GM23338 (cell line): ENCODE measurements at regions not wholly inside any gene's neighbourhood (a gene's known extent, or its start where the extent isn't known, plus 50 kb on each side); places are given as distances from the start of the nearest gene placed in this dataset.

ENCODE experiments used
- CREB1 ChIP-seq: fragments of 250-450 bp; sonication (Bioruptor Pico); IDR thresholded peaks from 2 replicates; pipeline ENCODE4 v1.5.0; 2020; ENCODE audit warnings: low read depth, mild to moderate bottlenecking, moderate library complexity
- EZH2 ChIP-seq: fragments of 200-600 bp; sonication (generic); IDR thresholded peaks from one replicate; pipeline ENCODE4 v1.8.0; 2017; ENCODE audit warnings: antibody characterized with exemption, mild to moderate bottlenecking, low read depth; ENCODE audit not compliant: unreplicated experiment
- EZH2phosphoT487 ChIP-seq: fragments of 200-600 bp; sonication (generic); IDR thresholded peaks from one replicate; pipeline ENCODE4 v1.8.1; 2018; ENCODE audit warnings: antibody characterized with exemption; ENCODE audit not compliant: unreplicated experiment
- JUNB ChIP-seq: IDR thresholded peaks from one replicate; pipeline ENCODE4 v1.6.1; 2016; ENCODE audit warnings: antibody characterized with exemption; ENCODE audit not compliant: unreplicated experiment
- POLR2AphosphoS5 ChIP-seq: IDR thresholded peaks from 2 replicates; pipeline ENCODE4 v1.6.1; 2016; ENCODE audit warnings: antibody characterized with exemption, low read depth
- STAT1 ChIP-seq: IDR thresholded peaks from one replicate; pipeline ENCODE4 v1.6.1; 2016; ENCODE audit warnings: antibody characterized with exemption; ENCODE audit not compliant: unreplicated experiment
- ZNF331 ChIP-seq: fragments of 250-450 bp; sonication (Bioruptor Pico); IDR thresholded peaks from 2 replicates; pipeline ENCODE4 v1.5.0; 2020; ENCODE audit warnings: low read depth, mild to moderate bottlenecking, moderate library complexity
- TF ChIP-seq, protein P1 (sequence below), 2 experiments: fragments of 200-600 bp in 1 of 2; sonication (generic) in 1 of 2; conservative IDR thresholded peaks; 2 replicates each; pipeline versions ENCODE4 v1.5.1 to v1.6.1; 2016 to 2017; ENCODE audit warnings: antibody characterized with exemption in 2 of 2, low read depth in 2 of 2, mild to moderate bottlenecking in 2 of 2, moderate library complexity in 1 of 2
- TF ChIP-seq, protein P2 (sequence below): IDR thresholded peaks from one replicate; pipeline ENCODE4 v1.6.1; 2018; ENCODE audit warnings: antibody characterized with exemption; ENCODE audit not compliant: unreplicated experiment

DNA sequence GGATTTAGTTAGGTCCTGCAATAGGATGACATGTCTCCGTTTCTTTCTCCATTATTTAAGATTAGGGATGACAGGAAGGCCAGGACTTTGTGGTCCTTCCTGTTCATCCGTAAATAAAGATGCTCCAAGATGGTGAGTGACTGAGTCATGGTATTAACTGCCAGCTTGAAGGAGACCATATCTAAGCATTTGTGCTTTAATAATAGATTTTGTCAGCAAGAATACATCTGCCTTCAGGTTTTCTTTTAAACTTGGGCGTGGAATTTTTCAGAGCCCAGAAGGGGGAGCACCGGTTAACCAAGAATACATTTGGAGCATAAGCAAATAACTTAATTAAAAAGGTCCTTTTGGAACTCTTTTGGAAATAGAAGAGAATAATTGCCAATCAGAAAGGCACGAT, 68.2 kb downstream of the ARHGAP35 start:
- TF ChIP-seq, protein P1, sequence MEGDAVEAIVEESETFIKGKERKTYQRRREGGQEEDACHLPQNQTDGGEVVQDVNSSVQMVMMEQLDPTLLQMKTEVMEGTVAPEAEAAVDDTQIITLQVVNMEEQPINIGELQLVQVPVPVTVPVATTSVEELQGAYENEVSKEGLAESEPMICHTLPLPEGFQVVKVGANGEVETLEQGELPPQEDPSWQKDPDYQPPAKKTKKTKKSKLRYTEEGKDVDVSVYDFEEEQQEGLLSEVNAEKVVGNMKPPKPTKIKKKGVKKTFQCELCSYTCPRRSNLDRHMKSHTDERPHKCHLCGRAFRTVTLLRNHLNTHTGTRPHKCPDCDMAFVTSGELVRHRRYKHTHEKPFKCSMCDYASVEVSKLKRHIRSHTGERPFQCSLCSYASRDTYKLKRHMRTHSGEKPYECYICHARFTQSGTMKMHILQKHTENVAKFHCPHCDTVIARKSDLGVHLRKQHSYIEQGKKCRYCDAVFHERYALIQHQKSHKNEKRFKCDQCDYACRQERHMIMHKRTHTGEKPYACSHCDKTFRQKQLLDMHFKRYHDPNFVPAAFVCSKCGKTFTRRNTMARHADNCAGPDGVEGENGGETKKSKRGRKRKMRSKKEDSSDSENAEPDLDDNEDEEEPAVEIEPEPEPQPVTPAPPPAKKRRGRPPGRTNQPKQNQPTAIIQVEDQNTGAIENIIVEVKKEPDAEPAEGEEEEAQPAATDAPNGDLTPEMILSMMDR (conservative IDR thresholded peaks at IDR 0.05; ENCODE audit: low read depth in 2 of 2): peak; percentile 35 to 52; a peak in 3 of 4 replicates
- no peak for TF ChIP-seq CREB1 (CRISPR knock-in tag)
- no peak for TF ChIP-seq ZNF331
- TF ChIP-seq EZH2: no peak
- TF ChIP-seq EZH2phosphoT487: no peak
- TF ChIP-seq POLR2AphosphoS5: no peak
- TF ChIP-seq STAT1: no peak
- TF ChIP-seq, protein P2, sequence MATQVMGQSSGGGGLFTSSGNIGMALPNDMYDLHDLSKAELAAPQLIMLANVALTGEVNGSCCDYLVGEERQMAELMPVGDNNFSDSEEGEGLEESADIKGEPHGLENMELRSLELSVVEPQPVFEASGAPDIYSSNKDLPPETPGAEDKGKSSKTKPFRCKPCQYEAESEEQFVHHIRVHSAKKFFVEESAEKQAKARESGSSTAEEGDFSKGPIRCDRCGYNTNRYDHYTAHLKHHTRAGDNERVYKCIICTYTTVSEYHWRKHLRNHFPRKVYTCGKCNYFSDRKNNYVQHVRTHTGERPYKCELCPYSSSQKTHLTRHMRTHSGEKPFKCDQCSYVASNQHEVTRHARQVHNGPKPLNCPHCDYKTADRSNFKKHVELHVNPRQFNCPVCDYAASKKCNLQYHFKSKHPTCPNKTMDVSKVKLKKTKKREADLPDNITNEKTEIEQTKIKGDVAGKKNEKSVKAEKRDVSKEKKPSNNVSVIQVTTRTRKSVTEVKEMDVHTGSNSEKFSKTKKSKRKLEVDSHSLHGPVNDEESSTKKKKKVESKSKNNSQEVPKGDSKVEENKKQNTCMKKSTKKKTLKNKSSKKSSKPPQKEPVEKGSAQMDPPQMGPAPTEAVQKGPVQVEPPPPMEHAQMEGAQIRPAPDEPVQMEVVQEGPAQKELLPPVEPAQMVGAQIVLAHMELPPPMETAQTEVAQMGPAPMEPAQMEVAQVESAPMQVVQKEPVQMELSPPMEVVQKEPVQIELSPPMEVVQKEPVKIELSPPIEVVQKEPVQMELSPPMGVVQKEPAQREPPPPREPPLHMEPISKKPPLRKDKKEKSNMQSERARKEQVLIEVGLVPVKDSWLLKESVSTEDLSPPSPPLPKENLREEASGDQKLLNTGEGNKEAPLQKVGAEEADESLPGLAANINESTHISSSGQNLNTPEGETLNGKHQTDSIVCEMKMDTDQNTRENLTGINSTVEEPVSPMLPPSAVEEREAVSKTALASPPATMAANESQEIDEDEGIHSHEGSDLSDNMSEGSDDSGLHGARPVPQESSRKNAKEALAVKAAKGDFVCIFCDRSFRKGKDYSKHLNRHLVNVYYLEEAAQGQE: no peak
- no peak for TF ChIP-seq JUNB
